Caco-2 (cell line): ENCODE measurements at regions not wholly inside any gene's neighbourhood (a gene's known extent, or its start where the extent isn't known, plus 50 kb on each side); places are given as distances from the start of the nearest gene placed in this dataset.

ENCODE experiments used
- BruUV-seq: library from RNA; stranded (reverse); fragments of 400-500 nt; replicated peaks from 2 replicates; lab custom pipeline; 2021; lab: Mats Ljungman, UMichigan
- CTCF ChIA-PET: fragments of 300-600 bp; sonication (Branson Sonifier 250); formaldehyde crosslinking; loops from one replicate; lab custom pipeline; 2022; ENCODE audit warnings: antibody characterized with exemption; lab: Charles Lee
- POLR2A ChIA-PET: fragments of 300-600 bp; sonication (Branson Sonifier 250); formaldehyde crosslinking; loops from one replicate; lab custom pipeline; 2022; ENCODE audit warnings: antibody characterized with exemption; lab: Charles Lee
- DNase-seq, 2 experiments: peaks; one replicate each; pipeline versions ENCODE4 v3.0.0 to v3.0.0-alpha.2; 2020 to 2022
- H3K27me3 ChIP-seq: replicated peaks from 2 replicates; pipeline ENCODE4 v1.6.0; 2011; ENCODE audit warnings: low read length; ENCODE audit not compliant: control insufficient read depth, insufficient read depth
- H3K36me3 ChIP-seq: 2 replicates; pipeline ENCODE4 v1.5.1; 2011; ENCODE audit warnings: low read length; ENCODE audit not compliant: control insufficient read depth, insufficient read depth
- H3K4me1 ChIP-seq: fragments of 250-450 bp; sonication (Bioruptor Pico); 2 replicates; pipeline ENCODE4 v1.5.1; 2020; ENCODE audit warnings: mild to moderate bottlenecking
- H3K4me3 ChIP-seq: 2 replicates; pipeline ENCODE4 v1.5.1; 2011; ENCODE audit warnings: low read depth, mild to moderate bottlenecking, control low read depth, low read length
- H3K9me3 ChIP-seq: fragments of 250-450 bp; sonication (Bioruptor Pico); 2 replicates; pipeline ENCODE4 v1.5.1; 2020; ENCODE audit warnings: mild to moderate bottlenecking, moderate library complexity
- H3K27ac Mint-ChIP-seq: one replicate; pipeline ENCODE4 v1.8.0; 2022; ENCODE audit warnings: mixed read lengths; ENCODE audit not compliant: unreplicated experiment
- H3K27me3 Mint-ChIP-seq: one replicate; pipeline ENCODE4 v1.8.0; 2022; ENCODE audit warnings: mixed read lengths; ENCODE audit not compliant: insufficient read depth, unreplicated experiment
- H3K36me3 Mint-ChIP-seq: one replicate; pipeline ENCODE4 v1.8.0; 2022; ENCODE audit warnings: mild to moderate bottlenecking, mixed read lengths; ENCODE audit not compliant: insufficient read depth, unreplicated experiment
- H3K4me1 Mint-ChIP-seq: one replicate; pipeline ENCODE4 v1.8.0; 2022; ENCODE audit warnings: low read depth, mixed read lengths; ENCODE audit not compliant: unreplicated experiment
- H3K4me3 Mint-ChIP-seq: one replicate; pipeline ENCODE4 v1.8.0; 2022; ENCODE audit warnings: mild to moderate bottlenecking, moderate library complexity, mixed read lengths; ENCODE audit not compliant: unreplicated experiment
- H3K9me3 Mint-ChIP-seq: one replicate; pipeline ENCODE4 v1.8.0; 2022; ENCODE audit warnings: mixed read lengths; ENCODE audit not compliant: unreplicated experiment
- intact Hi-C: fragments of 100-400 bp; cut with micrococcal nuclease; formaldehyde crosslinking; loops from one replicate; pipeline ENCODE4 v1.10.0; 2022; ENCODE audit not compliant: unreplicated experiment
- TF ChIP-seq, protein P1 (sequence below), 2 experiments: fragments of 200-600 bp in 1 of 2; IDR thresholded peaks; 1 replicate in 1 of 2; 2 replicates in 1 of 2; pipeline versions ENCODE4 v1.5.1 to v1.8.0; 2011 to 2022; ENCODE audit warnings: antibody characterized with exemption in 1 of 2, control low read depth in 1 of 2, inconsistent platforms in 1 of 2, low read depth in 1 of 2, low read length in 1 of 2, mild to moderate bottlenecking in 1 of 2, moderate library complexity in 1 of 2; ENCODE audit not compliant: insufficient read depth in 1 of 2, severe bottlenecking in 1 of 2, unreplicated experiment in 1 of 2

DNA sequence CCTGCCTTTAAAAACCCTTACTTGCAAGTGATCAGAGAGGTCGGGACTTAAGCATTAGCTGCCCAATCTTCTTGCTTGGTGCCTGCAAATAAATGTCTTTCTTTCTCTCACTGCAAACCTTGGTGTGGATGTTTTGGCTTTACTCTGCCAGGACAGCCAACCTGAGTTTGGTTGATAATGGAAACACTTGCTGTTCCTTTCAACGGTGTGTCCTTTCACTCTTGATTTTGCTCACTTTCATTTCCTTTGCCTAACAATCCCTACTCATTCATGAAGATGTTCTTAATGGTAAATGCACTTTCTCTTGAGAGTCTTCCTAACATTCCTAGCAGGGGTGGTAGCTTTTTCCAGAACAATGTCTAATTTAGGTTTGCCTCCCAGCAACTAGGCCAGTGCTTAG lies 366.2 kb downstream of the HRH4 start:
- H3K36me3 Mint-ChIP-seq, result no peaks in the 10 kb centered on the region
- no peaks in the 10 kb centered on the region for H3K36me3 ChIP-seq
- H3K4me3 ChIP-seq, result no peak overlapping the region
- no TSS peak for BruUV-seq
- H3K4me1 Mint-ChIP-seq, result no peaks in the 10 kb centered on the region
- no peak for DNase-seq
- TF ChIP-seq, protein P1, sequence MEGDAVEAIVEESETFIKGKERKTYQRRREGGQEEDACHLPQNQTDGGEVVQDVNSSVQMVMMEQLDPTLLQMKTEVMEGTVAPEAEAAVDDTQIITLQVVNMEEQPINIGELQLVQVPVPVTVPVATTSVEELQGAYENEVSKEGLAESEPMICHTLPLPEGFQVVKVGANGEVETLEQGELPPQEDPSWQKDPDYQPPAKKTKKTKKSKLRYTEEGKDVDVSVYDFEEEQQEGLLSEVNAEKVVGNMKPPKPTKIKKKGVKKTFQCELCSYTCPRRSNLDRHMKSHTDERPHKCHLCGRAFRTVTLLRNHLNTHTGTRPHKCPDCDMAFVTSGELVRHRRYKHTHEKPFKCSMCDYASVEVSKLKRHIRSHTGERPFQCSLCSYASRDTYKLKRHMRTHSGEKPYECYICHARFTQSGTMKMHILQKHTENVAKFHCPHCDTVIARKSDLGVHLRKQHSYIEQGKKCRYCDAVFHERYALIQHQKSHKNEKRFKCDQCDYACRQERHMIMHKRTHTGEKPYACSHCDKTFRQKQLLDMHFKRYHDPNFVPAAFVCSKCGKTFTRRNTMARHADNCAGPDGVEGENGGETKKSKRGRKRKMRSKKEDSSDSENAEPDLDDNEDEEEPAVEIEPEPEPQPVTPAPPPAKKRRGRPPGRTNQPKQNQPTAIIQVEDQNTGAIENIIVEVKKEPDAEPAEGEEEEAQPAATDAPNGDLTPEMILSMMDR (IDR thresholded peaks at IDR 0.05; ENCODE audit: insufficient read depth in 1 of 2, low read depth in 1 of 2, low read length in 1 of 2, severe bottlenecking in 1 of 2, unreplicated experiment in 1 of 2), result no peak
- intact Hi-C loops, result no loop called here
- H3K4me3 Mint-ChIP-seq, result no peak overlapping the region
- no peak overlapping the region for H3K27ac Mint-ChIP-seq
- ChIA-PET CTCF (no interaction called here), POLR2A (interaction anchor here (0.7 kb wide), 1 partner anchor 1029 kb away, joined by 3 read pairs; no protein-coding TSS in a partner anchor)
- H3K27me3 Mint-ChIP-seq, result peaks cover 13% of the 10 kb centered on the region
- no peaks in the 10 kb centered on the region for H3K9me3 ChIP-seq
- H3K27me3 ChIP-seq, result no peaks in the 10 kb centered on the region
- H3K4me1 ChIP-seq, result no peaks in the 10 kb centered on the region
- H3K9me3 Mint-ChIP-seq, result no peaks in the 10 kb centered on the region

DNA sequence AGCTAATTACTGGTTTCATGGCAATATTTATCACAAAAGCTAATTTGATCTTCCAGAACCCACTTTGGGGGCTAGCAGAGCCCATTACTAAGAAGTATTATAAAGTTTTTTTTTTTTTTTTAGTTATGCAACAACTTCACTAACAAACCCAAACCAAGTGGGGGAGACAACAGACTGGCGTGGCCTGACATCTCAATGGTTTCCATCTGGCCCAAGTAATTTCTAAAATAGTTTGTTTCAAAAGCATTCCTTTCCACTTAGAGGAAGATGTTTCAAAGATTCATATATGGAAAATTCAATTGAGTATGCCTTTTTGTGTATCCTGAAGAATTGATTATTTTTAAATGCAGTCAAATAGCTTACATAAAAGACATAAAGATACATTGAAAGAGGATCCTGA lies 367.1 kb downstream of the HRH4 start:
- ChIA-PET POLR2A (no interaction called here), CTCF (no interaction called here)
- H3K9me3 Mint-ChIP-seq, result no peaks in the 10 kb centered on the region
- H3K4me3 Mint-ChIP-seq, result no peak overlapping the region
- no TSS peak for BruUV-seq
- H3K4me1 Mint-ChIP-seq, result no peaks in the 10 kb centered on the region
- peaks cover 7% of the 10 kb centered on the region; the same call in 1 of the 2 replicates for H3K4me1 ChIP-seq
- TF ChIP-seq, protein P1 (IDR thresholded peaks at IDR 0.05; ENCODE audit: insufficient read depth in 1 of 2, low read depth in 1 of 2, low read length in 1 of 2, severe bottlenecking in 1 of 2, unreplicated experiment in 1 of 2), result no peak
- H3K4me3 ChIP-seq, result no peak overlapping the region
- H3K36me3 ChIP-seq, result no peaks in the 10 kb centered on the region
- no peak for DNase-seq
- peaks cover 10% of the 10 kb centered on the region for H3K27me3 Mint-ChIP-seq
- H3K27me3 ChIP-seq, result no peaks in the 10 kb centered on the region
- no peaks in the 10 kb centered on the region for H3K36me3 Mint-ChIP-seq
- intact Hi-C loops, result no loop called here
- H3K27ac Mint-ChIP-seq, result no peak overlapping the region
- no peaks in the 10 kb centered on the region for H3K9me3 ChIP-seq

DNA sequence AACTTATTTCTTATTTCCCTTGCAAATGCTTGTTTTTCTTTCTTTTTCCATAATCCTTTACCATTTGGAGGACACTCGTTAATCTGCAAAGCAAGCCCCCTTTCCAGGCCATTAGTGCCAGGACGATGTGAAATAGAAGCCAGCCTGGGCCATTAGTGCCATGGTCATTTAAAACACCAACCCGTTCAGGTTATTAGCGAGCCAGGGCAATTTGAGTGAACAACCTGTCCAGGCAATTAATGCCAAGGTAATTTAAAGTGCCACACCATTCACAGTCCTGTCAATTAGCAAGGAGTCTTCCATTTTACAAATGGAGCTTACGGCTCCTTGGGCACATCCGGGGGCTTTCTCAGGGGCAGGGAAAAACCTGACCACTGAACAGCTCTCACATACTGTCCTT lies 370.6 kb downstream of the HRH4 start:
- Mint-ChIP-seq H3K4me3 (no peak overlapping the region), H3K27ac (no peak overlapping the region), H3K36me3 (no peaks in the 10 kb centered on the region), H3K4me1 (no peaks in the 10 kb centered on the region), H3K27me3 (peaks cover 7% of the 10 kb centered on the region), H3K9me3 (no peaks in the 10 kb centered on the region)
- TF ChIP-seq, protein P1 (IDR thresholded peaks at IDR 0.05; ENCODE audit: insufficient read depth in 1 of 2, low read depth in 1 of 2, low read length in 1 of 2, severe bottlenecking in 1 of 2, unreplicated experiment in 1 of 2), result no peak
- intact Hi-C loops, result no loop called here
- CTCF ChIA-PET, result no interaction called here
- no peak for DNase-seq
- H3K9me3 ChIP-seq, result no peaks in the 10 kb centered on the region
- POLR2A ChIA-PET, result no interaction called here
- BruUV-seq, result no TSS peak
- H3K4me3 ChIP-seq, result no peak overlapping the region
- H3K4me1 ChIP-seq, result peaks cover 7% of the 10 kb centered on the region; the same call in 1 of the 2 replicates
- no peaks in the 10 kb centered on the region for H3K27me3 ChIP-seq
- H3K36me3 ChIP-seq, result no peaks in the 10 kb centered on the region
